ENCODE measurements at regions not wholly inside any gene's neighbourhood (a gene's known extent, or its start where the extent isn't known, plus 50 kb on each side); places are given as distances from the start of the nearest gene placed in this dataset.

DNA sequence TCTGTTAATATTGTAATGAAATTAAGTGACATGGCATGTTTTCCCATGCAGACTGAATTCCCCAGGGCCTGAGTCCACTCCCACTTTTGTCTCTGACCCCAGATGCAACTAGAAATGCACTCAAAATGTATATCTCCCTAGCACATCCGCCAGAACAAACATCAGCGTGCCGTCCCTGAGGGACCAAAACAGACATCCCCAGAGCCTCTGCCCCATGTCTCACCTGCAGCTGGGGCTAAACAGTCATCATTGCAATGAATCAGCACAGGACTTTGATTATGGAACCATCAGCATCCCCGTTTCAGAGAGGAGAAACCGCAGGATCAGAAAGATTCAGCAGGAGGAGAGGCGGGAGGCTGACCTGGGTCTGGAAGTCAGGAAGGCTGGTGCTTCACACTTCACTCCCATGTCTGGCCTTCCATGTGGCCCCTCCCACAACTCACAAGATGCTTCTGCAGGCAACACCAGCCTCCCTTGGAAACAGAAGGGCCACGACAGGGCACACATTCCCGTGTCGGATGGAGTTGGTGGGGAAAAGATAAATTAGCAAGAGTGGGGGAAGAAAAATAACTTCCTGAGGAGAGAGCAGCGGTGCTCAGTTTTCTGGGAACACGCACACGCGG lies 130.6 kb upstream of the VSTM2B start:
- Histone ChIP-seq H4K20me1 (ENCODE audit: insufficient read depth) (no peaks in the 10 kb centered on the region), H3K9me3 (ENCODE audit: low read length) (no peaks in the 10 kb centered on the region), H3K36me3 (ENCODE audit: insufficient read depth, low read length) (no peaks in the 10 kb centered on the region), H3K9ac (ENCODE audit: low read length) (no peak overlapping the region), H3K4me3 (ENCODE audit: low read length) (no peak overlapping the region), H2AFZ (ENCODE audit: low read depth, low read length) (no peak overlapping the region), H3K27me3 (ENCODE audit: insufficient read depth, low read depth, low read length) (no peaks in the 10 kb centered on the region), H3K27ac (ENCODE audit: low read length) (no peak overlapping the region), H3F3A (ENCODE audit: insufficient read depth, low read length, poor library complexity, severe bottlenecking) (no peaks in the 10 kb centered on the region), H3K79me2 (replicated peaks; ENCODE audit: insufficient read depth, low read length) (no peaks in the 10 kb centered on the region), H3K4me2 (ENCODE audit: low read length) (no peak overlapping the region), H3K9me2 (ENCODE audit: insufficient read depth, low read length) (no peaks in the 10 kb centered on the region)
- TF ChIP-seq, protein P1, sequence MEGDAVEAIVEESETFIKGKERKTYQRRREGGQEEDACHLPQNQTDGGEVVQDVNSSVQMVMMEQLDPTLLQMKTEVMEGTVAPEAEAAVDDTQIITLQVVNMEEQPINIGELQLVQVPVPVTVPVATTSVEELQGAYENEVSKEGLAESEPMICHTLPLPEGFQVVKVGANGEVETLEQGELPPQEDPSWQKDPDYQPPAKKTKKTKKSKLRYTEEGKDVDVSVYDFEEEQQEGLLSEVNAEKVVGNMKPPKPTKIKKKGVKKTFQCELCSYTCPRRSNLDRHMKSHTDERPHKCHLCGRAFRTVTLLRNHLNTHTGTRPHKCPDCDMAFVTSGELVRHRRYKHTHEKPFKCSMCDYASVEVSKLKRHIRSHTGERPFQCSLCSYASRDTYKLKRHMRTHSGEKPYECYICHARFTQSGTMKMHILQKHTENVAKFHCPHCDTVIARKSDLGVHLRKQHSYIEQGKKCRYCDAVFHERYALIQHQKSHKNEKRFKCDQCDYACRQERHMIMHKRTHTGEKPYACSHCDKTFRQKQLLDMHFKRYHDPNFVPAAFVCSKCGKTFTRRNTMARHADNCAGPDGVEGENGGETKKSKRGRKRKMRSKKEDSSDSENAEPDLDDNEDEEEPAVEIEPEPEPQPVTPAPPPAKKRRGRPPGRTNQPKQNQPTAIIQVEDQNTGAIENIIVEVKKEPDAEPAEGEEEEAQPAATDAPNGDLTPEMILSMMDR (IDR thresholded peaks at IDR 0.05; ENCODE audit: poor library complexity, severe bottlenecking), result no peak
- TF ChIP-seq MXI1 (conservative IDR thresholded peaks at IDR 0.05; ENCODE audit: poor library complexity, severe bottlenecking) (no peak), SMC3 (conservative IDR thresholded peaks at IDR 0.05; ENCODE audit: poor library complexity) (no peak), POLR2AphosphoS5 (IDR thresholded peaks at IDR 0.05) (no peak), EP300 (conservative IDR thresholded peaks at IDR 0.05; ENCODE audit: poor library complexity, severe bottlenecking) (no peak), RAD21 (conservative IDR thresholded peaks at IDR 0.05) (no peak), TAF1 (IDR thresholded peaks at IDR 0.05; ENCODE audit: low read depth) (no peak), EZH2 (IDR thresholded peaks at IDR 0.05; ENCODE audit: borderline replicate concordance, insufficient read depth, low read length, poor library complexity, severe bottlenecking) (no peak)
- TF ChIP-seq, protein P2, sequence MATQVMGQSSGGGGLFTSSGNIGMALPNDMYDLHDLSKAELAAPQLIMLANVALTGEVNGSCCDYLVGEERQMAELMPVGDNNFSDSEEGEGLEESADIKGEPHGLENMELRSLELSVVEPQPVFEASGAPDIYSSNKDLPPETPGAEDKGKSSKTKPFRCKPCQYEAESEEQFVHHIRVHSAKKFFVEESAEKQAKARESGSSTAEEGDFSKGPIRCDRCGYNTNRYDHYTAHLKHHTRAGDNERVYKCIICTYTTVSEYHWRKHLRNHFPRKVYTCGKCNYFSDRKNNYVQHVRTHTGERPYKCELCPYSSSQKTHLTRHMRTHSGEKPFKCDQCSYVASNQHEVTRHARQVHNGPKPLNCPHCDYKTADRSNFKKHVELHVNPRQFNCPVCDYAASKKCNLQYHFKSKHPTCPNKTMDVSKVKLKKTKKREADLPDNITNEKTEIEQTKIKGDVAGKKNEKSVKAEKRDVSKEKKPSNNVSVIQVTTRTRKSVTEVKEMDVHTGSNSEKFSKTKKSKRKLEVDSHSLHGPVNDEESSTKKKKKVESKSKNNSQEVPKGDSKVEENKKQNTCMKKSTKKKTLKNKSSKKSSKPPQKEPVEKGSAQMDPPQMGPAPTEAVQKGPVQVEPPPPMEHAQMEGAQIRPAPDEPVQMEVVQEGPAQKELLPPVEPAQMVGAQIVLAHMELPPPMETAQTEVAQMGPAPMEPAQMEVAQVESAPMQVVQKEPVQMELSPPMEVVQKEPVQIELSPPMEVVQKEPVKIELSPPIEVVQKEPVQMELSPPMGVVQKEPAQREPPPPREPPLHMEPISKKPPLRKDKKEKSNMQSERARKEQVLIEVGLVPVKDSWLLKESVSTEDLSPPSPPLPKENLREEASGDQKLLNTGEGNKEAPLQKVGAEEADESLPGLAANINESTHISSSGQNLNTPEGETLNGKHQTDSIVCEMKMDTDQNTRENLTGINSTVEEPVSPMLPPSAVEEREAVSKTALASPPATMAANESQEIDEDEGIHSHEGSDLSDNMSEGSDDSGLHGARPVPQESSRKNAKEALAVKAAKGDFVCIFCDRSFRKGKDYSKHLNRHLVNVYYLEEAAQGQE (IDR thresholded peaks at IDR 0.05; ENCODE audit: borderline replicate concordance), result no peak

- H3K27me3 ChIP-seq (ENCODE audit: insufficient read depth, low read depth, low read length), result no peaks in the 10 kb centered on the region
- H3K36me3 ChIP-seq (ENCODE audit: insufficient read depth, low read length), result no peaks in the 10 kb centered on the region
- TF ChIP-seq SMC3 (conservative IDR thresholded peaks at IDR 0.05; ENCODE audit: poor library complexity) (no peak), RAD21 (conservative IDR thresholded peaks at IDR 0.05) (no peak), POLR2AphosphoS5 (IDR thresholded peaks at IDR 0.05) (no peak), MXI1 (conservative IDR thresholded peaks at IDR 0.05; ENCODE audit: poor library complexity, severe bottlenecking) (no peak), EZH2 (IDR thresholded peaks at IDR 0.05; ENCODE audit: borderline replicate concordance, insufficient read depth, low read length, poor library complexity, severe bottlenecking) (no peak), TAF1 (IDR thresholded peaks at IDR 0.05; ENCODE audit: low read depth) (no peak)
- TF ChIP-seq, protein P1 (IDR thresholded peaks at IDR 0.05; ENCODE audit: poor library complexity, severe bottlenecking), result no peak
- TF ChIP-seq, protein P2 (IDR thresholded peaks at IDR 0.05; ENCODE audit: borderline replicate concordance), result no peak
- no peaks in the 10 kb centered on the region for H3F3A ChIP-seq (ENCODE audit: insufficient read depth, low read length, poor library complexity, severe bottlenecking)
- no peaks in the 10 kb centered on the region for H3K9me3 ChIP-seq (ENCODE audit: low read length)
- no peaks in the 10 kb centered on the region for H3K79me2 ChIP-seq (replicated peaks; ENCODE audit: insufficient read depth, low read length)
- H3K9ac ChIP-seq (ENCODE audit: low read length), result no peak overlapping the region
- H3K27ac ChIP-seq (ENCODE audit: low read length), result no peak overlapping the region
- no peaks in the 10 kb centered on the region for H4K20me1 ChIP-seq (ENCODE audit: insufficient read depth)
- H3K4me2 ChIP-seq (ENCODE audit: low read length), result no peak overlapping the region
- no peak overlapping the region for H2AFZ ChIP-seq (ENCODE audit: low read depth, low read length)
- H3K4me3 ChIP-seq (ENCODE audit: low read length), result no peak overlapping the region
- H3K9me2 ChIP-seq (ENCODE audit: insufficient read depth, low read length), result no peaks in the 10 kb centered on the region
Observed at GRCh38 chr19:29395734-29396414, 129.9 kb upstream of the VSTM2B start.

Data from neural cell (in vitro differentiated cells).